Skeletal muscle satellite cell (primary cell): ENCODE measurements at regions not wholly inside any gene's neighbourhood (a gene's known extent, or its start where the extent isn't known, plus 50 kb on each side); places are given as distances from the start of the nearest gene placed in this dataset.
"Not testable (repeated sequence)": the region's sequence is repeated elsewhere in the genome, so short reads cannot be mapped to it uniquely, and the experiment has no call there.

Experiments
- H3K27me3 ChIP-seq: 2 replicates; pipeline ENCODE4 v1.7.0; 2013; ENCODE audit warnings: low read length; ENCODE audit not compliant: control insufficient read depth, insufficient read depth
- H3K36me3 ChIP-seq: 2 replicates; pipeline ENCODE4 v1.7.0; 2013; ENCODE audit warnings: mild to moderate bottlenecking, control low read depth, low read length; ENCODE audit not compliant: insufficient read depth
- H3K4me1 ChIP-seq: 2 replicates; pipeline ENCODE4 v1.7.0; 2013; ENCODE audit warnings: low read length; ENCODE audit not compliant: control insufficient read depth, insufficient read depth
- H3K4me2 ChIP-seq: 2 replicates; pipeline ENCODE4 v1.7.0; 2013; ENCODE audit warnings: mild to moderate bottlenecking, low read length
- H3K4me3 ChIP-seq: 2 replicates; pipeline ENCODE4 v1.7.0; 2013; ENCODE audit warnings: low read length
- H3K9ac ChIP-seq: 2 replicates; pipeline ENCODE4 v1.7.0; 2013; ENCODE audit warnings: mild to moderate bottlenecking, low read depth, low read length, moderate library complexity
- H3K9me3 ChIP-seq: replicated peaks from 2 replicates; pipeline ENCODE4 v1.7.0; 2013; ENCODE audit warnings: mild to moderate bottlenecking, control low read depth, low read length

GRCh38 chr14:55904086-55904485 lies 214.1 kb upstream of the PELI2 start:
- Histone ChIP-seq H3K27me3 (no peaks in the 10 kb centered on the region), H3K4me3 (no peak overlapping the region), H3K4me1 (no peaks in the 10 kb centered on the region), H3K9ac (no peak overlapping the region), H3K4me2 (no peak overlapping the region), H3K9me3 (no peaks in the 10 kb centered on the region), H3K36me3 (no peaks in the 10 kb centered on the region)

GRCh38 chr14:55908106-55908505 lies 210.1 kb upstream of the PELI2 start:
- Histone ChIP-seq H3K4me1 (no peaks in the 10 kb centered on the region), H3K9me3 (no peaks in the 10 kb centered on the region), H3K4me3 (no peak overlapping the region), H3K36me3 (no peaks in the 10 kb centered on the region), H3K4me2 (no peak overlapping the region), H3K9ac (no peak overlapping the region), H3K27me3 (no peaks in the 10 kb centered on the region)

- H3K4me3 ChIP-seq, result no peak overlapping the region
- H3K9ac ChIP-seq, result no peak overlapping the region
- H3K36me3 ChIP-seq, result no peaks in the 10 kb centered on the region
- no peaks in the 10 kb centered on the region for H3K27me3 ChIP-seq
- H3K4me1 ChIP-seq, result peaks cover 17% of the 10 kb centered on the region
- no peaks in the 10 kb centered on the region for H3K9me3 ChIP-seq
- no peak overlapping the region for H3K4me2 ChIP-seq
These were observed 208.3 kb upstream of the PELI2 start for GRCh38 chr14:55909879-55910278.

- no peaks in the 10 kb centered on the region for H3K27me3 ChIP-seq
These were observed 207.5 kb upstream of the PELI2 start for GRCh38 chr14:55910601-55911243.

DNA sequence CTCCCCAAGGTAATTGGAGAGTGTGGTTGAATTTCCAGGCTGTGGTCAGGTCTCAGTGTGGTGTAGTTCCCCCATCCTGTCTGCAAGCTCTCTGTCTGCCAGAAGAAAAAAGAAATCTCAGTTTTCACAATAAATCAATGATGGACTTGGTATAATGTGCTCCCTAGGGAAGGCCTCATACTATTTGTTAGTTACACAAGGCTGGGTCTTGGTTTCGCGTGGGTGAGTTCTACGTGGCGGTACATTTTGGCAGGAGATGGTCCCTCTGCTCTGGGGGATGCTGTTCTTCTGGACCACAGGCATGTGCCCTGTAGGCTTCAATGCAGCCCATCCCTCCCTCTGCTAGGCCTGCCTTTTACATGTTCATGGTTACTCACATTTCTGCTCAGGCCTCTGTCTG lies 206.4 kb upstream of the PELI2 start:
- Histone ChIP-seq H3K4me1 (peaks cover 17% of the 10 kb centered on the region), H3K36me3 (no peaks in the 10 kb centered on the region), H3K27me3 (no peaks in the 10 kb centered on the region), H3K9ac (no peak overlapping the region), H3K4me3 (no peak overlapping the region), H3K9me3 (no peaks in the 10 kb centered on the region), H3K4me2 (no peak overlapping the region)

More at GRCh38 chr14:55910601-55911243, 207.5 kb upstream of the PELI2 start:
- Histone ChIP-seq H3K4me3 (no peak overlapping the region), H3K9me3 (no peaks in the 10 kb centered on the region), H3K9ac (no peak overlapping the region), H3K36me3 (no peaks in the 10 kb centered on the region), H3K4me2 (no peak overlapping the region), H3K4me1 (peaks cover 17% of the 10 kb centered on the region)

GRCh38 chr14:55912344-55912743 lies 205.9 kb upstream of the PELI2 start:
- Histone ChIP-seq H3K9me3 (no peaks in the 10 kb centered on the region), H3K27me3 (no peaks in the 10 kb centered on the region), H3K9ac (no peak overlapping the region), H3K4me2 (no peak overlapping the region), H3K4me3 (no peak overlapping the region), H3K36me3 (no peaks in the 10 kb centered on the region), H3K4me1 (peaks cover 17% of the 10 kb centered on the region)

DNA sequence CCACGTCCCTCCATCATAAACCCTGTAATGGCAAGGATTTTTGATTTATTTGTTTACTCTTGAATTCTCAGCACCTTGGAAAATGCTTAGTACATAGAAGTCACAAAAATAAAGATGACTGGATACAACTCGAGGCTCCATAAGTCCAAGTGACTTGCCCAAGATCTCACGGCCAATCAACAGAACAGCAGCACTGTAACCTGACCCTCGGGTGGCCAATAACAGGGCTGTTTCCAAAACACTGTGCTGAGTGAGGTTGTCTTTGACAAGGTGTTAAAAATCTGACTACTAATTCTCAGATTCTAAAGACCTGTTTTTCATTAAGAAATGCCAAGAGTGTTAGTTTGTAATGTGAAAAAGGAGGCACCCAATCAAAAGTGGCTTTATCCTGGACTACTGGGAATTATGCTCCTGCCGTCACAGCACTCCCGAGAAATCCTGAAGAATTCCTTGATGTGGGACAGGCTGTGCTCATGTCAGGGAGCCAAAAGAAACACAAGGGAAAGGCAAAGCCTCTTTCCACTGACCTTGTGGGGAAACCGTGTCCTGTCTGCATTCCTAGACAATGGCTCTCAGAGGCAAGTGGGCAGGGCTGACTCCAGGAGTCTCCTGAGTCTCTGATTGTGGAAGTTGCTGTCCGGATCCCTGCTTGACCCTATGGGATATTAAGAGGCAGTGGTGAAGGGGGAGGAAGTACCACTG lies 204.7 kb upstream of the PELI2 start:
- Histone ChIP-seq H3K9me3 (no peaks in the 10 kb centered on the region), H3K4me3 (no peak overlapping the region), H3K36me3 (no peaks in the 10 kb centered on the region)

DNA sequence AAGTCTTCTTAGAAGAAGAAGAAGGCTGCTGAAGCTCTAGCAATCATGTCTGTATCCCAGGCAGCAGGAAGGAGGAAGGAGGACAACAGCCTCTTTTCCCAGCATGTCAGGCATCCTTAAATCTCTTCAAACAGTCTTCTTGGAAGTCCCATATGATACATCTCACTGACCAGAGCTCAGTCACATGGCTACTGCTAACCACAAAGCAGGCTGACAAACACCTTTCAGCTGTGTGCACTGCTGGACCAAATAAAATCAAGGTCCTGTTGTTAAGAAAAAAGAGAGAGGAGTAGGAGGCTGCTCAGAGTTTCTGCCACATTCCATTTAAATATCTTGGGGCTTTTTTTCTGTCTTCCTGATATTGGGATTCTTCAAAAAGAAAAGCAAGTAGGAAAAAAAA lies 203.4 kb upstream of the PELI2 start:
- Histone ChIP-seq H3K4me2 (no peak overlapping the region), H3K9me3 (no peaks in the 10 kb centered on the region), H3K36me3 (no peaks in the 10 kb centered on the region), H3K27me3 (no peaks in the 10 kb centered on the region), H3K4me1 (peaks cover 17% of the 10 kb centered on the region), H3K9ac (no peak overlapping the region), H3K4me3 (no peak overlapping the region)

More for the DNA sequence above, 204.7 kb upstream of the PELI2 start:
- Histone ChIP-seq H3K4me2 (no peak overlapping the region), H3K27me3 (no peaks in the 10 kb centered on the region), H3K9ac (no peak overlapping the region), H3K4me1 (peaks cover 17% of the 10 kb centered on the region)

DNA sequence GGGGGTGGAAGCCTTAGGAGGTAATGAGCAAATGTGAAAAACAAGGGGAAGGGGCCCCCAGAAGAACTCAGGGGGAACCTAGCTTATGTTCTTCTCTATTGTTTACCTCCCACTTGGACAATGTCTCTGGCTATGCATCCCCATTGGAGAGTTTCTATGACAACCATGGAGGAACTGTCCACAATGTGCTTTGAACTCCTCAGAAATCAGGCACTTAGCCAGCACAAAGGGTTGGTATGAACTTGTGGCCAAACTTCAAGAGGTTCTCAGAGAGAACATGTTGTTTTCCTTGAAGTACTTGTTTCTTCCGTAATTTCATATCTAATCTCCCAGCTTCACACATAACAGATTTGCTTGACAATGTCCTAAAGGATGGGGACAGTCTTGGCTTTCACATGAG lies 202.8 kb upstream of the PELI2 start:
- Histone ChIP-seq H3K27me3 (no peaks in the 10 kb centered on the region), H3K9me3 (no peaks in the 10 kb centered on the region), H3K4me1 (peaks cover 17% of the 10 kb centered on the region), H3K9ac (no peak overlapping the region), H3K36me3 (no peaks in the 10 kb centered on the region), H3K4me3 (no peak overlapping the region), H3K4me2 (no peak overlapping the region)

- H3K4me2 ChIP-seq, H3K4me3 ChIP-seq, H3K9me3 ChIP-seq, H3K4me1 ChIP-seq, H3K9ac ChIP-seq, H3K36me3 ChIP-seq, H3K27me3 ChIP-seq: not testable (repeated sequence)
These were observed 198.4 kb upstream of the PELI2 start for GRCh38 chr14:55919800-55920199.

DNA sequence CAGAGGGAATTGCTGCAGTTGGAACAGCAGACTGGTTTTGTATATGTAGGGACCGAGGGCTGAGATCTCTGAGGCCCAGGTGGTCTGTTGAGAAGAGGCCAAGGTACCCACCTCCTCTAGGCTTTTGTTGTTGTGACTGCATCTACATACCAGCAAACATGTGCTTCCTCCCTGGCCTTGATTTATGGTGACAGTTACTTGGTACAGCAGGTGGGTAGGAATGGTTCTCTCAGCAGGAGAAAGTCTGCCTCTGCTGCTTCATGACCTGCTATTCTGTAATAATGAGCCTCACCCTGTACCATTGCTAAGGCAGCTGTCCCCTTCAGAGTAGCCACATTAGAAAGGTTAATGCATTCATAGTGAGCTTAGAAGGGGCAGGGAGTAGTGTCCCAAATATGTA lies 196.7 kb upstream of the PELI2 start:
- Histone ChIP-seq H3K9ac (no peak overlapping the region), H3K4me2 (no peak overlapping the region), H3K4me3 (no peak overlapping the region), H3K36me3 (no peaks in the 10 kb centered on the region), H3K27me3 (peaks cover 5% of the 10 kb centered on the region), H3K9me3 (no peaks in the 10 kb centered on the region), H3K4me1 (no peaks in the 10 kb centered on the region)

GRCh38 chr14:55926007-55926406 lies 192.2 kb upstream of the PELI2 start:
- no peak overlapping the region for H3K4me3 ChIP-seq
- H3K4me1 ChIP-seq, result no peaks in the 10 kb centered on the region
- no peak overlapping the region for H3K4me2 ChIP-seq
- H3K9ac ChIP-seq, result no peak overlapping the region
- no peaks in the 10 kb centered on the region for H3K9me3 ChIP-seq
- no peaks in the 10 kb centered on the region for H3K36me3 ChIP-seq
- H3K27me3 ChIP-seq, result peaks cover 7% of the 10 kb centered on the region
